Esophagus squamous epithelium (tissue), 4 donors: ENCODE measurements at regions not wholly inside any gene's neighbourhood (a gene's known extent, or its start where the extent isn't known, plus 50 kb on each side); places are given as distances from the start of the nearest gene placed in this dataset.

ENCODE experiments used
- CTCF ChIP-seq, 6 experiments: fragments of 450-650 bp in 4 of 6; fragments of 200-600 bp in 2 of 6; sonication (generic) in 2 of 6; IDR thresholded peaks; one replicate each; pipeline ENCODE4 v1.5.1; 2016 to 2019; ENCODE audit warnings: antibody characterized with exemption in 6 of 6, mild to moderate bottlenecking in 4 of 6, moderate library complexity in 4 of 6
- POLR2A ChIP-seq, 4 donors: fragments of 450-650 bp; IDR thresholded peaks; one replicate each; pipeline ENCODE4 v1.6.1; 2017; ENCODE audit warnings: antibody characterized with exemption in 4 of 4, mild to moderate bottlenecking in 4 of 4, moderate library complexity in 3 of 4

- no peak for TF ChIP-seq CTCF (IDR thresholded peaks at IDR 0.05)
- TF ChIP-seq POLR2A (IDR thresholded peaks at IDR 0.05): no peak
Observed at GRCh38 chr13:99034333-99035085, 56.6 kb upstream of the DOCK9 start.
